ENCODE measurements at regions not wholly inside any gene's neighbourhood (a gene's known extent, or its start where the extent isn't known, plus 50 kb on each side); places are given as distances from the start of the nearest gene placed in this dataset.

DNA sequence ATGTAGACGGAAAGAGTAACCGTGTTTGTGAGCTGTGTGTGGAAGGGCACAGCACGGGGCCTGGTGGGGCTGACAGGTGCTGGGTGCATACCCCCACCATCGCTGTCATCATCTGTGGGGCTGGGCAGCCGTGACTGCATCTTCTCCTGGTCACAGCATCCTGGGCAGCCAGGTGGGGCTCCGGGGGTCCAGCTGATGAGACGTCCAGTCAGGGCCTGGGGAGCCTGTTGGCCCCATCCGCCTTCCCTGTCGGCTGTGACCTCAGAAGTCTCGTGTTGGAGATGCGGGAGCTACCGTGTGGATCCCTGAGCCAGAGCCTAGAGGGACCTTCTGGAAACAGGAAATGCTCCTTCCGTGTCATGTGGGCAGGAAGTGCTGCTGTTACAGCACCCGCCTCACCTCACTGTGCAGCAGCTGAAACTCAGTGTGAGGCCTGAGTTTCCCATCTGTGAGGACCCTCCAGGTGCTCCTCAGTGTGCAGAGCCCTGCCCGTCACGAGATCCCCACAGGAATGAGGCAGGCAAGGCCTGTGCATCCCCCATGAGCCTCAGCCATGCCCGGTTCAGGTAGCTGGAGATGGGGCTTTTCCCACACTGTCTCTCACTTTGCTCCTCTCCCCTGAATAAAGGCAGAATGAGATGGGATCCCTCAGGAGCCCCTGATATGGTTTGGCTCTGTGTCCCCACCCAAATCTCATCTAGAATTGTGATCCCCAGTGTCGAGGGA, 108.7 kb downstream of the ERMARD start:
- Mint-ChIP-seq H3K27me3 (ENCODE audit: low read depth) (no peaks in the 10 kb centered on the region), H3K27ac (no peak overlapping the region), H3K4me3 (no peak overlapping the region), H3K36me3 (peaks cover 12% of the 10 kb centered on the region), H3K4me1 (no peaks in the 10 kb centered on the region), H3K9me3 (peaks cover 27% of the 10 kb centered on the region)
- ATAC-seq (no peak), DNase-seq (ENCODE audit: low spot score) (no peak)
- CTCF ChIA-PET: interaction anchor here (2.3 kb wide), 1 partner anchor 29 kb away, joined by 7 read pairs; no protein-coding TSS in a partner anchor
- TF ChIP-seq JAZF1 (CRISPR knock-in tag; IDR thresholded peaks at IDR 0.05) (no peak), TEAD4 (CRISPR knock-in tag; IDR thresholded peaks at IDR 0.05) (no peak), NR1H2 (CRISPR knock-in tag; IDR thresholded peaks at IDR 0.05) (no peak), RELA (CRISPR knock-in tag; IDR thresholded peaks at IDR 0.05; ENCODE audit: borderline replicate concordance) (no peak), MXD4 (CRISPR knock-in tag; IDR thresholded peaks at IDR 0.05; ENCODE audit: borderline replicate concordance) (no peak), ZNF232 (CRISPR knock-in tag; IDR thresholded peaks at IDR 0.05) (no peak), JUN (CRISPR knock-in tag; IDR thresholded peaks at IDR 0.05) (no peak), CREM (CRISPR knock-in tag; IDR thresholded peaks at IDR 0.05) (no peak), RORB (CRISPR knock-in tag; IDR thresholded peaks at IDR 0.05) (no peak), OVOL2 (CRISPR knock-in tag; IDR thresholded peaks at IDR 0.05; ENCODE audit: borderline replicate concordance) (no peak), NFYB (CRISPR knock-in tag; conservative IDR thresholded peaks at IDR 0.05; ENCODE audit: low read depth) (no peak), SP1 (CRISPR knock-in tag; conservative IDR thresholded peaks at IDR 0.05) (no peak), ZNF423 (CRISPR knock-in tag; IDR thresholded peaks at IDR 0.05) (no peak)
- TF ChIP-seq, protein P1, sequence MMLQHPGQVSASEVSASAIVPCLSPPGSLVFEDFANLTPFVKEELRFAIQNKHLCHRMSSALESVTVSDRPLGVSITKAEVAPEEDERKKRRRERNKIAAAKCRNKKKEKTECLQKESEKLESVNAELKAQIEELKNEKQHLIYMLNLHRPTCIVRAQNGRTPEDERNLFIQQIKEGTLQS (CRISPR knock-in tag; conservative IDR thresholded peaks at IDR 0.05): no peak
- TF ChIP-seq, protein P2, sequence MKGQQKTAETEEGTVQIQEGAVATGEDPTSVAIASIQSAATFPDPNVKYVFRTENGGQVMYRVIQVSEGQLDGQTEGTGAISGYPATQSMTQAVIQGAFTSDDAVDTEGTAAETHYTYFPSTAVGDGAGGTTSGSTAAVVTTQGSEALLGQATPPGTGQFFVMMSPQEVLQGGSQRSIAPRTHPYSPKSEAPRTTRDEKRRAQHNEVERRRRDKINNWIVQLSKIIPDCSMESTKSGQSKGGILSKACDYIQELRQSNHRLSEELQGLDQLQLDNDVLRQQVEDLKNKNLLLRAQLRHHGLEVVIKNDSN (CRISPR knock-in tag; IDR thresholded peaks at IDR 0.05): no peak
- TF ChIP-seq, protein P3, sequence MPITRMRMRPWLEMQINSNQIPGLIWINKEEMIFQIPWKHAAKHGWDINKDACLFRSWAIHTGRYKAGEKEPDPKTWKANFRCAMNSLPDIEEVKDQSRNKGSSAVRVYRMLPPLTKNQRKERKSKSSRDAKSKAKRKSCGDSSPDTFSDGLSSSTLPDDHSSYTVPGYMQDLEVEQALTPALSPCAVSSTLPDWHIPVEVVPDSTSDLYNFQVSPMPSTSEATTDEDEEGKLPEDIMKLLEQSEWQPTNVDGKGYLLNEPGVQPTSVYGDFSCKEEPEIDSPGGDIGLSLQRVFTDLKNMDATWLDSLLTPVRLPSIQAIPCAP (CRISPR knock-in tag; IDR thresholded peaks at IDR 0.05): no peak
- TF ChIP-seq, protein P4, sequence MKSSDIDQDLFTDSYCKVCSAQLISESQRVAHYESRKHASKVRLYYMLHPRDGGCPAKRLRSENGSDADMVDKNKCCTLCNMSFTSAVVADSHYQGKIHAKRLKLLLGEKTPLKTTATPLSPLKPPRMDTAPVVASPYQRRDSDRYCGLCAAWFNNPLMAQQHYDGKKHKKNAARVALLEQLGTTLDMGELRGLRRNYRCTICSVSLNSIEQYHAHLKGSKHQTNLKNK (CRISPR knock-in tag; IDR thresholded peaks at IDR 0.05): no peak
- TF ChIP-seq, protein P5, sequence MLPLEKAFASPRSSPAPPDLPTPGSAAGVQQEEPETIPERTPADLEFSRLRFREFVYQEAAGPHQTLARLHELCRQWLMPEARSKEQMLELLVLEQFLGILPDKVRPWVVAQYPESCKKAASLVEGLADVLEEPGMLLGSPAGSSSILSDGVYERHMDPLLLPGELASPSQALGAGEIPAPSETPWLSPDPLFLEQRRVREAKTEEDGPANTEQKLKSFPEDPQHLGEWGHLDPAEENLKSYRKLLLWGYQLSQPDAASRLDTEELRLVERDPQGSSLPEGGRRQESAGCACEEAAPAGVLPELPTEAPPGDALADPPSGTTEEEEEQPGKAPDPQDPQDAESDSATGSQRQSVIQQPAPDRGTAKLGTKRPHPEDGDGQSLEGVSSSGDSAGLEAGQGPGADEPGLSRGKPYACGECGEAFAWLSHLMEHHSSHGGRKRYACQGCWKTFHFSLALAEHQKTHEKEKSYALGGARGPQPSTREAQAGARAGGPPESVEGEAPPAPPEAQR (CRISPR knock-in tag; IDR thresholded peaks at IDR 0.05): no peak
- TF ChIP-seq, protein P6, sequence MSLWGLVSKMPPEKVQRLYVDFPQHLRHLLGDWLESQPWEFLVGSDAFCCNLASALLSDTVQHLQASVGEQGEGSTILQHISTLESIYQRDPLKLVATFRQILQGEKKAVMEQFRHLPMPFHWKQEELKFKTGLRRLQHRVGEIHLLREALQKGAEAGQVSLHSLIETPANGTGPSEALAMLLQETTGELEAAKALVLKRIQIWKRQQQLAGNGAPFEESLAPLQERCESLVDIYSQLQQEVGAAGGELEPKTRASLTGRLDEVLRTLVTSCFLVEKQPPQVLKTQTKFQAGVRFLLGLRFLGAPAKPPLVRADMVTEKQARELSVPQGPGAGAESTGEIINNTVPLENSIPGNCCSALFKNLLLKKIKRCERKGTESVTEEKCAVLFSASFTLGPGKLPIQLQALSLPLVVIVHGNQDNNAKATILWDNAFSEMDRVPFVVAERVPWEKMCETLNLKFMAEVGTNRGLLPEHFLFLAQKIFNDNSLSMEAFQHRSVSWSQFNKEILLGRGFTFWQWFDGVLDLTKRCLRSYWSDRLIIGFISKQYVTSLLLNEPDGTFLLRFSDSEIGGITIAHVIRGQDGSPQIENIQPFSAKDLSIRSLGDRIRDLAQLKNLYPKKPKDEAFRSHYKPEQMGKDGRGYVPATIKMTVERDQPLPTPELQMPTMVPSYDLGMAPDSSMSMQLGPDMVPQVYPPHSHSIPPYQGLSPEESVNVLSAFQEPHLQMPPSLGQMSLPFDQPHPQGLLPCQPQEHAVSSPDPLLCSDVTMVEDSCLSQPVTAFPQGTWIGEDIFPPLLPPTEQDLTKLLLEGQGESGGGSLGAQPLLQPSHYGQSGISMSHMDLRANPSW (CRISPR knock-in tag; conservative IDR thresholded peaks at IDR 0.05; ENCODE audit: low read depth): no peak
- POLR2A ChIA-PET: no interaction called here

DNA sequence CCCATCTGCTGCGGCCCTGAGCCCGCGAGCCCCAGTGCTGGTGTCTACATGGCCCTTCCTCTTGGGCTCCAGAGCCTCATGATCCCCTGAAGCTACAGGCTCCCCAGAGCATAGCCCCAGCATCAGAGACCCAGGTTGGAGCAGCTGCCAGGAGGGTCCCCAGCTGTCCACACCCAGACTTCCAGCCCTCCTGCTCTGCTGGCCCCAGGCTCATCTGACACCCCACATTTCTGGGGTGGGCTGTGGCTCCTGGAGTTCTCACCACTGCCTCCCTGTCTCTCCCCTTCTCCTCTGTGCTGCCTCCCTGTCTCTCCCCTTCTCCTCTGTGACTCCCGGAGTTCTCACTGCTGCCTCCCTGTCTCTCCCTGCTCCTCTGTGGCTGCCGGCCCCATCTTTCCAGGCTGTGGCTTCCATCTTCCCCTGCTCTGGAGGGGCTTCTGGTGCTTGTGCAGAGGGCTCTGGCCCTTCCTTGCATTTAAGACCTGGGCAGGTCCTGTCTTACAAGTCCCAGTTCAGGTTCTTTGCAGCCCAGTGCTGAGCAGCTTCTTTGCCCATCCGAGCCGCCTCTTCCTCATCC, 108.1 kb downstream of the ERMARD start:
- Mint-ChIP-seq H3K27me3 (ENCODE audit: low read depth) (no peaks in the 10 kb centered on the region), H3K27ac (no peak overlapping the region), H3K9me3 (peaks cover 34% of the 10 kb centered on the region), H3K36me3 (peaks cover 12% of the 10 kb centered on the region), H3K4me1 (no peaks in the 10 kb centered on the region), H3K4me3 (no peak overlapping the region)
- DNase-seq (ENCODE audit: low spot score): no peak
- ATAC-seq: no peak
- POLR2A ChIA-PET: no interaction called here
- CTCF ChIA-PET: interaction anchor here (2.3 kb wide), 1 partner anchor 28 kb away, joined by 7 read pairs; no protein-coding TSS in a partner anchor
- TF ChIP-seq, protein P7, sequence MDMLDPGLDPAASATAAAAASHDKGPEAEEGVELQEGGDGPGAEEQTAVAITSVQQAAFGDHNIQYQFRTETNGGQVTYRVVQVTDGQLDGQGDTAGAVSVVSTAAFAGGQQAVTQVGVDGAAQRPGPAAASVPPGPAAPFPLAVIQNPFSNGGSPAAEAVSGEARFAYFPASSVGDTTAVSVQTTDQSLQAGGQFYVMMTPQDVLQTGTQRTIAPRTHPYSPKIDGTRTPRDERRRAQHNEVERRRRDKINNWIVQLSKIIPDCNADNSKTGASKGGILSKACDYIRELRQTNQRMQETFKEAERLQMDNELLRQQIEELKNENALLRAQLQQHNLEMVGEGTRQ (CRISPR knock-in tag; IDR thresholded peaks at IDR 0.05): no peak
- TF ChIP-seq, protein P6 (CRISPR knock-in tag; conservative IDR thresholded peaks at IDR 0.05; ENCODE audit: low read depth): no peak
- TF ChIP-seq ZNF232 (CRISPR knock-in tag; IDR thresholded peaks at IDR 0.05): no peak
- no peak for TF ChIP-seq SP1 (CRISPR knock-in tag; conservative IDR thresholded peaks at IDR 0.05)
- TF ChIP-seq HMGA2 (CRISPR knock-in tag; IDR thresholded peaks at IDR 0.05): no peak
- no peak for TF ChIP-seq ZNF138 (CRISPR knock-in tag; conservative IDR thresholded peaks at IDR 0.05)
- no peak for TF ChIP-seq OVOL2 (CRISPR knock-in tag; IDR thresholded peaks at IDR 0.05; ENCODE audit: borderline replicate concordance)
- TF ChIP-seq NR1H2 (CRISPR knock-in tag; IDR thresholded peaks at IDR 0.05): no peak
- no peak for TF ChIP-seq ZNF671 (CRISPR knock-in tag; IDR thresholded peaks at IDR 0.05)
- TF ChIP-seq, protein P4 (CRISPR knock-in tag; IDR thresholded peaks at IDR 0.05): no peak
- TF ChIP-seq ESRRA (CRISPR knock-in tag; IDR thresholded peaks at IDR 0.05; ENCODE audit: borderline replicate concordance): no peak

All from WTC11 (cell line).